B cell (primary cell): ENCODE measurements at regions not wholly inside any gene's neighbourhood (a gene's known extent, or its start where the extent isn't known, plus 50 kb on each side); places are given as distances from the start of the nearest gene placed in this dataset.

ENCODE experiments used
- ATAC-seq: fragments of 200-7000 bp; cut with Tn5 transposase; one replicate; pipeline ENCODE4 v1.10.0; 2021; ENCODE audit warnings: low read depth, mild to moderate bottlenecking, moderate number of reproducible peaks, moderate library complexity
- CTCF ChIA-PET: fragments of 350-600 bp; sonication (Branson Sonifier 250); formaldehyde crosslinking; loops from one replicate; lab custom pipeline; 2021; ENCODE audit warnings: antibody characterized with exemption, inconsistent platforms; lab: Charles Lee
- POLR2A ChIA-PET: fragments of 350-600 bp; sonication (Branson Sonifier 250); formaldehyde crosslinking; loops from one replicate; lab custom pipeline; 2021; ENCODE audit warnings: antibody characterized with exemption; lab: Charles Lee
- DNase-seq: peaks from one replicate; pipeline ENCODE4 v3.0.0; 2013
- H2AFZ ChIP-seq: 2 replicates; pipeline ENCODE4 v1.6.1; 2012; ENCODE audit warnings: mild to moderate bottlenecking, low read depth, low read length; ENCODE audit not compliant: insufficient read depth, poor library complexity, severe bottlenecking
- H3K27ac ChIP-seq, 2 donors: 1 replicate in 1 of 2; 2 replicates in 1 of 2; pipeline ENCODE4 v1.5.1; 2012 to 2013; ENCODE audit warnings: low read length in 2 of 2, mild to moderate bottlenecking in 2 of 2, moderate library complexity in 1 of 2
- H3K27me3 ChIP-seq, 4 experiments: fragments of 200-600 bp in 1 of 4; sonication (generic) in 1 of 4; replicated peaks in 1 of 4; 1 replicate in 2 of 4; 2 replicates in 2 of 4; pipeline versions ENCODE4 v1.6.1 to v1.7.0; 2013 to 2016; ENCODE audit warnings: low read length in 3 of 4, mild to moderate bottlenecking in 2 of 4, mixed read lengths in 1 of 4, moderate library complexity in 1 of 4; ENCODE audit not compliant: insufficient read depth in 4 of 4, control insufficient read depth in 3 of 4; ENCODE audit errors: control extremely low read depth in 1 of 4
- H3K36me3 ChIP-seq, 2 experiments: replicated peaks in 1 of 2; 1 replicate in 1 of 2; 2 replicates in 1 of 2; pipeline versions ENCODE4 v1.6.1 to v1.7.1; 2013; ENCODE audit warnings: low read length in 1 of 2; ENCODE audit not compliant: insufficient read depth in 2 of 2, control insufficient read depth in 1 of 2; ENCODE audit errors: control extremely low read depth in 1 of 2, extremely low read depth in 1 of 2
- H3K4me1 ChIP-seq, 2 donors: fragments of 200-600 bp in 1 of 2; sonication (generic) in 1 of 2; 1 replicate in 1 of 2; 2 replicates in 1 of 2; pipeline versions ENCODE4 v1.5.1 to v1.6.1; 2013 to 2017; ENCODE audit warnings: low read length in 2 of 2; ENCODE audit not compliant: control insufficient read depth in 2 of 2, insufficient read depth in 2 of 2
- H3K4me2 ChIP-seq: replicated peaks from 2 replicates; pipeline ENCODE3; 2012; ENCODE audit warnings: mild to moderate bottlenecking, low read depth, low read length; ENCODE audit not compliant: poor library complexity, severe bottlenecking
- H3K4me3 ChIP-seq, 5 experiments: fragments of 200-600 bp in 1 of 5; sonication (generic) in 1 of 5; 1 replicate in 3 of 5; 2 replicates in 2 of 5; pipeline versions ENCODE4 v1.5.1 to v1.7.0; 2011 to 2016; ENCODE audit warnings: low read length in 4 of 5, mild to moderate bottlenecking in 4 of 5, low read depth in 2 of 5, control low read depth in 1 of 5, moderate library complexity in 1 of 5; ENCODE audit not compliant: insufficient read depth in 1 of 5; ENCODE audit errors: control extremely low read depth in 1 of 5, extremely low read depth in 1 of 5
- H3K79me2 ChIP-seq: fragments of 200-600 bp; sonication (generic); one replicate; pipeline ENCODE4 v1.6.0; 2016; ENCODE audit warnings: low read length; ENCODE audit not compliant: control insufficient read depth, insufficient read depth
- H3K9ac ChIP-seq: fragments of 200-600 bp; sonication (generic); 2 replicates; pipeline ENCODE4 v1.6.1; 2017; ENCODE audit warnings: mild to moderate bottlenecking, low read length, moderate library complexity
- H3K9me3 ChIP-seq, 3 donors: one replicate each; pipeline versions ENCODE4 v1.6.1 to v1.7.1; 2013; ENCODE audit warnings: low read length in 2 of 3; ENCODE audit not compliant: control insufficient read depth in 2 of 3, insufficient read depth in 1 of 3; ENCODE audit errors: control extremely low read depth in 1 of 3
- H4K20me1 ChIP-seq: 2 replicates; pipeline ENCODE4 v1.6.0; 2012; ENCODE audit warnings: mild to moderate bottlenecking, low read length; ENCODE audit not compliant: insufficient read depth, control insufficient read depth, poor library complexity, severe bottlenecking
- H3K27ac Mint-ChIP-seq: one replicate; pipeline ENCODE4 v1.8.0; 2021; ENCODE audit warnings: mixed read lengths
- H3K27me3 Mint-ChIP-seq: one replicate; pipeline ENCODE4 v1.8.0; 2021; ENCODE audit warnings: mixed read lengths
- H3K4me1 Mint-ChIP-seq: one replicate; pipeline ENCODE4 v1.8.0; 2021; ENCODE audit warnings: mixed read lengths
- H3K4me3 Mint-ChIP-seq: one replicate; pipeline ENCODE4 v1.8.0; 2021; ENCODE audit warnings: mixed read lengths
- H3K9me3 Mint-ChIP-seq: one replicate; pipeline ENCODE4 v1.8.0; 2022; ENCODE audit warnings: mixed read lengths; ENCODE audit not compliant: insufficient read depth
- CTCF ChIP-seq: fragments of 200-600 bp; IDR thresholded peaks from one replicate; pipeline ENCODE4 v1.8.0; 2022; ENCODE audit warnings: antibody characterized with exemption, mild to moderate bottlenecking
- EZH2 ChIP-seq: IDR thresholded peaks from 2 replicates; pipeline ENCODE4 v1.6.1; 2012; ENCODE audit warnings: borderline replicate concordance, low read depth, mild to moderate bottlenecking, moderate library complexity, low read length; ENCODE audit not compliant: insufficient read depth, poor library complexity, severe bottlenecking
- WGBS: methylation state at CpG from one replicate; pipeline ENCODE4 v1.1.5; 2013; ENCODE audit warnings: missing lambda C conversion rate; ENCODE audit not compliant: insufficient coverage; 5-methylcytosine and 5-hydroxymethylcytosine counted together
- intact Hi-C: fragments of 100-400 bp; cut with micrococcal nuclease; formaldehyde crosslinking; loops from one replicate; pipeline ENCODE4 v1.10.0; 2022

DNA sequence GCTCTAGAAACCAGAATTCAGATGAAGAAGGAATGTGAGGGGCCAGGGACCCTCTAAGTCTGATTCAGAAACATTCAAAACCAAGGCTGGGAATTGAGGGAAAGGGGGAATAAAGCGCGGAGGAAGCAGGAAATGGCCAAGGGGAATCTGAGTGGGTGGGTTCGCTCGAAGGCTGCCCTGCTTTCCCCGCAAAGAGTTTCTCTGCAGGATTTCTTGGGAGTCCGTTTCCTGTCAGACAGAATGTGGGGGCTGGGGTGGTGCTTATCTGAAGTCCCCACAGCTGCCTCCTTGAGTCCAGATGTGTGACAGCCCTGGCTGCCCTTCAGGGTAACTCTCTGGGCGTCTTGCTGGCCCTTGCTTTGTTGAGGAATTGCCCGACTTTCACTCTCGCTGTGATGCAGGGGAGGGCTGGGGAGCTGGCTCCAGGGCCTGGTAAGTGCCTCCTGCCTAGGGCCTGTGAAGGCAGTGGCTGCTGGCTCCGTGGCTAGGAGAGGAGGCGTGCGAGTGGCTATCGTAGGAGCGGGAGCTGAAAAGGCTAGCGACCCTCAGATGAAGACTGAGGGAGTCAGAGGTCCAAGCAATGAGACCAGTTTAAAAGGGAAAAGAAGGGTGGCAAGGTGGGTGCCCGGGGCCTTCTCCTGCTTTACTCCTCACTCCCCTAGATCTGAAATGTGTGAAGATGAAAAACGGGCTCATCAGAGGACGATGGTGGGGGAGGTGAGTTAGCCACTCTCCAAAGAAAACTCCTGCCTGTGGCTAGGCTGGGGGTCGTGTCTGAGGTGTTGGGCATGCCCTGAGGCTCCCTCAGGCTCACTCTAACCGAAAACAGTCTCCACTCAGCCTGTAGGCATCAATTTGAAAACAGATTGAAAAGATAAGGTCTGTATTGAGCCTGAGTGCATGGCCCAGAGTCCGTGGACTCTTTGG, 143.9 kb upstream of the UMPS start:
- Histone ChIP-seq H3K4me2 (no peak overlapping the region), H3K4me3 (no peak overlapping the region), H3K9me3 (peaks cover 0 to 4% (median 0%) of the 10 kb centered on the region in 3 donors), H2AFZ (no peak overlapping the region), H3K27me3 (peaks cover 0 to 33% (median 17%) of the 10 kb centered on the region in 4 experiments), H3K79me2 (no peaks in the 10 kb centered on the region), H4K20me1 (no peaks in the 10 kb centered on the region), H3K36me3 (no peaks in the 10 kb centered on the region), H3K27ac (no peak overlapping the region), H3K9ac (no peak overlapping the region), H3K4me1 (peaks cover 14 to 15% of the 10 kb centered on the region in 2 donors)
- H3K27ac Mint-ChIP-seq, result no peak overlapping the region
- TF ChIP-seq CTCF, result no peak
- H3K9me3 Mint-ChIP-seq, result no peaks in the 10 kb centered on the region
- POLR2A ChIA-PET, result no interaction called here
- peaks cover 14% of the 10 kb centered on the region for H3K4me1 Mint-ChIP-seq
- peaks cover 55% of the 10 kb centered on the region for H3K27me3 Mint-ChIP-seq
- intact Hi-C loops, result no loop called here
- CTCF ChIA-PET, result interaction anchor here (0.8 to 1.4 kb wide), 2 partner anchors 21 to 27 kb away, joined by 3 read pairs; no protein-coding TSS in a partner anchor
- ATAC-seq (no peak), DNase-seq (no peak)
- no peak overlapping the region for H3K4me3 Mint-ChIP-seq
- WGBS, result 55% methylated on average over 14 of the region's 21 CpGs

DNA sequence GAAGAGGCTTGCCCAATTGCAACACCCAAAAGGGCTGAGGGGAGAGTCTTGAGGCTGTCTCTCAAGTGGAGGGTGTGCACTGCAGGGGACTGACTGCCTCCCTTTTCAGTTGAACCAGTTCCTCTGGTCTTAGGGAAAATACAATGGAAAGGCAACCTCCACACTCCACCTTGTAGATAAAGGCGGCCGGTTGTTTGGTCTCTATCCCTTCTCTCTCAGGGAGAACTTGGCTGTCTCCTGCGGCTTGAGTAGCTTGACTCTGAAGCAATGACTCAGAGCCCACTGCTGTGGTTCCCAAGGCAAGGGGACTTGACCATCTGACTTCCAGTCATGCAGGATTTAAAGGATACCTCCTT, 143.2 kb upstream of the UMPS start:
- CTCF ChIA-PET, result interaction anchor here (1.4 kb wide), 1 partner anchor 28 kb away, joined by 3 read pairs; no protein-coding TSS in a partner anchor

More for the DNA sequence above, 143.2 kb upstream of the UMPS start:
- no peak overlapping the region for H3K9ac ChIP-seq
- peaks cover 0 to 33% (median 17%) of the 10 kb centered on the region in 4 experiments for H3K27me3 ChIP-seq
- H3K27ac Mint-ChIP-seq, result no peak overlapping the region
- peaks cover 14 to 15% of the 10 kb centered on the region in 2 donors for H3K4me1 ChIP-seq
- no peaks in the 10 kb centered on the region for H4K20me1 ChIP-seq
- H3K27ac ChIP-seq, result no peak overlapping the region
- H3K27me3 Mint-ChIP-seq, result peaks cover 55% of the 10 kb centered on the region
- ATAC-seq (no peak), DNase-seq (no peak)
- no peak for TF ChIP-seq CTCF
- TF ChIP-seq EZH2, result no peak
- no peak overlapping the region for H3K4me3 Mint-ChIP-seq
- no peaks in the 10 kb centered on the region for H3K79me2 ChIP-seq
- no peak overlapping the region for H2AFZ ChIP-seq
- POLR2A ChIA-PET, result no interaction called here
- no peak overlapping the region for H3K4me3 ChIP-seq
- H3K9me3 Mint-ChIP-seq, result no peaks in the 10 kb centered on the region
- H3K4me1 Mint-ChIP-seq, result peaks cover 14% of the 10 kb centered on the region
- 100% methylated on average over 1 of the region's 3 CpGs for WGBS
- intact Hi-C loops, result no loop called here
- no peaks in the 10 kb centered on the region for H3K36me3 ChIP-seq
- no peak overlapping the region for H3K4me2 ChIP-seq
- peaks cover 0 to 4% (median 0%) of the 10 kb centered on the region in 3 donors for H3K9me3 ChIP-seq
